ENCODE measurements at regions not wholly inside any gene's neighbourhood (a gene's known extent, or its start where the extent isn't known, plus 50 kb on each side); places are given as distances from the start of the nearest gene placed in this dataset.

DNA sequence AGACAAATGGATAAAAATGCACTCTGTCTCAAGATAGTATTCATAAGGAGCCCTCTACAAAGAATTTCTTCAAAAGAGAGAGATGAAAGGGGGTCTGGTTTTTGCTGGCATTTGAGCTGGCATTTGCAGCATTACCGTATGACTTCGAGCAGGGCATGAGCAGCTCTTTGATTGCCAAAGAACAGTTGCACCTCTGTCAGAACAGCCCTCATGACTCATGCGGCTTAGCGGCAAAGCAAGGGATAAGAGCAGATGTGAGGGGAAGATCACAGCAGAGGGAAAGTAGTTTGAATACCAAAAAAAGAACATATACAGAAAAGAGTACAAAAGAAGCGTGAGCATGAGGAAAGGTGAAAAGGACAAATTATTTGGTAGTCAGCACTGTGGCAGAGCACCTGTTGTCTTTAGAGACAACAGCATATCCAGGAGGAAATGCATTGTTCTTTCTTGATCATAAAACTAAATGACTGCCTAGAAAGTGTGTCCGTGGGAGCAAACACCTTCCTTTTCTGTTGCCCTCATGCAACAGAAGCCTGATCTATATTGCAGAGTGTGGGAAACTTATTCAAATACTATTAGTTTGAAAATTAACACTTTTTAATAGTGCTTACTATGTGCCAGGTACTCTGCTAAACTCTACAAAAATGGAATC lies 80.5 kb upstream of the SLC24A5 start:
- no peak for DNase-seq (ENCODE audit: low spot score)

DNA sequence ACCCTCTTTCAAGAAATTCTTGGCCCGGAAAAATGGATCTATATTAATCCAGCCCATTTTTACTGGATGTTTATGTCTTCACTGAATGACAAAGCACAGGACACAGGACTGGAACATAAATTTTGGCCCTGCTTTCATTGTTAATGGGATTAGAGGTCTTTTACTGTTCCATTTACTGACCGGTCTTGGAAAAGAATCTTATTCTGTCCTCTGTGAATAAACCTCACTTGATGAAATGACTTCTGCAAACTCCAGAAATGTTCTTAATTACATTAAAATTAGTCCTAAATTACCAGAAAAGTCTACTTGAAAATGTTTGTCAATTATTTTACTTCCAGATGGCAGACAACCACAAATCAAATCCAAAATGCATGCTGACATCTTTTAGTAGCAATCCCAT lies 79.3 kb upstream of the SLC24A5 start:
- DNase-seq (ENCODE audit: low spot score): no peak

DNA sequence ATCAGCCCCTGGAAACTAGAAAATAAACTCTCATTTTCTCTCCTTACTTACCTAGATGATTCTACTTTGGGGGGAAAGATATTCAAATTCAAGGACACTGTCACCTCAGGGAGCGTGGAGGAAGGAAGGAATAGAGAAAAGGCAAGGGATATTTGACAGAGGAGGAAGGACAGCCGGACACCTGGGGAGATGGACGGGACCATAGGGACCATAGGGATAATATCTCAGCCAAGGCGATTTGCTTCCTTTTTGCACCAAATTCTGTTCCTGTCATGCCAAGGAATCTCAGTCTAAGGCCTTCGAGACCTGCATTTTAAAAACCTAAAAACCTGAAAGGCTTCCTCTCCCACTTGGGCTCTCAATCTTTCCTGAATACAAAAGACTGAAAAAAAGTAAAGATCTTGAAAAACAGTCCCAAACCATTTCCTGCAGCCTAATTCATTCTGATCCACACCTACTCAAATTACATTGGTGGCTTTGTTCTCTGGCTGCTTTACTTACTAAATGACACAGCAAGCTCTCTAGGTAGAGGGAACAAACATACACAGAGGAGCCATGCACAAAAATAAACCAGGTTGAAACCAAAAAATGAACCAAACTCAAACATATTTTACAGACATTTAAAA lies 73.9 kb upstream of the SLC24A5 start:
- DNase-seq (ENCODE audit: low spot score): no peak

DNA sequence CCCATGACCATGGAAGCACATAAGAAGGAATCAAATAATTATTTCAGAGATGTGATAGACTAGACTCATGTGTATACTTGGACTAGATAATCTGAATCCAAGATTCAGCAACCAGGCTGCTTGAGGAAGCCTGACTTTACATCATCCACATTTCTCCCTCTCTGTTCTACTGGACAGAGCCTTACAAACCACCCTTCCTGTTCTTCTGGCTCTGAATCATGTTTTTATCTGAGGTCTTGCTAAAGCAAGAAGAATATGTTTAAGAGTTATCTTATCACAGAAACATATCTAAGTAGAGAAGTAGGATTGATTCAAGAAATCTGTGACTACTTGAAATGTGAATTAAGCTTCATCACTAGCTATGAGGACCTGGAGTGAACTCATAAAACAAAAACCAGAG lies 71.1 kb upstream of the SLC24A5 start:
- no peak for DNase-seq (ENCODE audit: low spot score)

DNA sequence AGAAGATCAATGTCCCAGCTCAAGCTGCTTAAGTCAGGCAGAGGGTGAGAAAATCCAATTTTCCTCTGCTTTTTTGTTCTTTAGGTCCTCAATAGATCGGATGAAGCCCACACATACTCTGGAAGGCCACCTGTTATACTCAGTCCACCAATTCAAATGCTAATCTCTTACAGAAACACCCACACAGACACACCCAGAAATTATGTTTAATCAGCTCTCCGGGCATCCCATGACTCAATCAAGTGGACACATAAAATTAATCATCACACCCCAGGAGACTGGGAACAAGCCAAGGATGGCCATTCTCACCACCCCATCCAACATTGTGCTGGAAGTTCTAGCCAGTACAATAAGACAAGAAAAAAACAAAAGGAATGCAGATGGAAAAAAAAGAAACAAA lies 67.8 kb upstream of the SLC24A5 start:
- no peak for DNase-seq (ENCODE audit: low spot score)

DNA sequence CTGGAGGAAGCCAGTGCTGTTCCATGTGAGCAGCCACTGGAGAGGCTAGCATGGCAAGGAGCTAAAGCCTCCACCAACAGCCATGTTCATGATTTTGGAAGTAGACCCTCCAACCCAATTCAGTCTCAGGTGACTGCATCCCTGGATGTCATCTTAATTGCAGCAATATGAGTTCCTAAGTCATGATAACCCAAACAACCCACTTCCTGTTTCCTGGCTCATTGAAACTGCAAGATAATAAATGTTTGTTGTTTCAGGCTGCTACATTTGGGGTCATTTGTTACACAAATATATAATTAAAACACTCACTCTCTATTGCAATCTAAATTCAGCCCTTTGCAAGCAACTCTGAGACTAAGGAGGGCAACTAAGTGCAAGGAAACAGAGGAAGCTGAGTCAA lies 62.4 kb upstream of the SLC24A5 start:
- no peak for DNase-seq (ENCODE audit: low spot score)

DNA sequence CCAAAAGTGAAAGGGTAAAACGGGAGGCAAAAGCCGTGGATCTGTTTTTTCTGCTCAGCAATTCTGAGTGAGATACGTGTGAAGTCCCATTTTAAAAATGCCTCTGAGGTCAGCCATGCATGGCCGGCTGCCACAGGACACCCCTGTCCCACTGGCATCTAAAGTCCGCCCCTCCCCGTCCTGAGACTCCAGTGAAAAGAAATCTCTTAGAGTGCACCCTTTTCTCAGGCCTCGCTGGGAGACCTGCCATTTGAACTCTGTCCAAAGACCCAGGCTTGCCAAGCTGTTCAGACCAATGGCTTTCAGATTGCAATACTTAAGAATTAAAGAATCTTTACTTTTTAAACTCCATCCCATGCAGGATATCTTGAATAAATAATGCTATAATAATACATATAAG lies 61.0 kb upstream of the SLC24A5 start:
- DNase-seq (ENCODE audit: low spot score): no peak

DNA sequence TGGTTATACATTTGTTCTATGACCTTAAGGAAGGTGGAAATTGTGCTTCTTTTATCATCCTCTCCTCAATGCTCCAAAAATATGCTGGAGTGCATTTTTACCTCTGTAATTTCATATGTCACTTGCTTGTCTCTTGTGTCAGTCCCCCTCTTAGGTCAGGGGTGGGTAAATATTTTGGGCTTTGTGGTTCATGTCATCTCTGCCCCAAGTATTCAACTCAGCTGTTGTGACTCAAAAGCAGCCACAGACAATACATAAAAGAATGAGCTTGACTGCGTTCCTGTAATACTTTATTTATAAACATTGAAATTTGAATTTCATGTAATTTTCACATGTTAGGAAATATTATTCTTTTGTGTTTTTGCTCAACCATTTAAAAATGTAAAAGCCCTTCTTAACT lies 60.4 kb upstream of the SLC24A5 start:
- DNase-seq (ENCODE audit: low spot score): no peak

DNA sequence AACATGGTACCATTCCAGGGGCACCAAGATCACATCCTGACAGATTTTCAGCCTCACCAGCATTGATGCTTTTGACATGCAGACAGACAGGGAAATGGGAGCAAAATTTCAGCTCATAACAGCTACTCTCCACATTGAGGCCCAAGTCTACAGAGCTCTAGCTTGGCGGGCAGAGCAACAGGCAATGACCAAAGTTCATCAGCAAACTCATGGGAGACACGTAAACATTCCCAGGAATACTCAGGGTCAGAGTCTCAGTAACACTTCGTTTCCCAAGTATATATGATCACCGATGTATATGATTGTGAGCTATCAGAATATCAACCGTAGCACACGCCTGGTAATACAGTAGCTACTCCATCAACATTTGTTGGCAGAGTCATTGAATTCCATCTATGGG lies 59.2 kb upstream of the SLC24A5 start:
- no peak for DNase-seq (ENCODE audit: low spot score)

DNA sequence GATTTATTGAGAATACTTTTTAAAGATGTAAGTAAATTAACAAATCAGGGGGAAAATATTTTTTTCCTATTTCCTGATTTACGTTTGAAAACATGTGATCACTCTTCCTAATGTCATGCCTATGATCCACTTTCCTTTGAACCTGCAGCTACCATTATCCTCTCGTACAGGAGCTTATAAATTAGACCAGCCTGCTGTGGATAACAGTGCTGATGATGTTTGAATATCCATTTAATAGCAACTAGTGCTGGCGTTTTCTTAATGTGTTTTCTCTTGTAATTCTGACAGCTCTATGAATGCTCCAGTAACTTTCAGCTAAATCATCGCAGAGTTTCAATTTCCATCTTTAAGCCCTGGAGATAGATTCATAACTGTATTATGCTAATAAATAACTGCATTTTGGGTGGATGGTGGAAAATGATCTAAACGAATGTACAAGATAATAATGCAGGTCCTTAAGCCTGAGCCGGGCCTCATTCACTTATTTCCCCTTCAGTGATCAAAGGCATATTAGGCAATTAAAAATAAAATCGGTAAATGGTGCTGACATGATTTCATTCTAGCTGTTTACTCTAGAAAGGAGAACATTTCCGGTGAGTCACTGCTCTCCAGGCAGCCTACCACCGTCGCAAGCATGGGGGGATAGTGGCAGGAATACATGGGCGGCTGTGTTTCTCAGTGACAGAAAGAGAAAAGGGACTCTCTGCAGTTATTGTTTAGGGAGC lies 58.5 kb upstream of the SLC24A5 start:
- DNase-seq (ENCODE audit: low spot score): no peak

DNA sequence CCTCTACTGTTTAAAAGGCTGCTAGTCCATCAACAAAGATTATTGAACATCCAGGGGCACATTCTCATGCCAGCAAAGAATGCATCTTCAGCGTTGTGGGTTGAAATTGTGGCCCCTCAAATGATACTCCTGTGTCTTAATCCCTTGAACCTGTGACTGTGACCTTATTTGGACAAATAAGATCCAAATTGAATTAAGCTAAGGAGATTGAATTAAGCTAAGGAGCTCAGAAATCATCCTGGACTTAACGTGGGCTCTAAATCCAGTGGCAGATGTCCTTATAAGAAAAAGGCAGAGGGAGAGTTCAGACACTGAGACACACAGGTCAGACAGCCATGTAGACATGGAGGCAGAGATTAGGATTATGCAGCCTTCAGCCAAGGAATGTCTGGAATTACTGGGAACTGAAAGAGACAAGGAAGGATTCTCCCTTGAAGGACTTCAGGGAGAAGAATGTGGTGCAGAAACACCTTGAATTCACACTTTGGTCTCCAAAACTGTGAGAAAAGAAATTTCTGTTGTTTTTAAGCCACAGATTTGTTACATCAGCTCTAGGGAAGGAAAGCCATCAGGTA lies 57.3 kb upstream of the SLC24A5 start:
- no peak for DNase-seq (ENCODE audit: low spot score)

DNA sequence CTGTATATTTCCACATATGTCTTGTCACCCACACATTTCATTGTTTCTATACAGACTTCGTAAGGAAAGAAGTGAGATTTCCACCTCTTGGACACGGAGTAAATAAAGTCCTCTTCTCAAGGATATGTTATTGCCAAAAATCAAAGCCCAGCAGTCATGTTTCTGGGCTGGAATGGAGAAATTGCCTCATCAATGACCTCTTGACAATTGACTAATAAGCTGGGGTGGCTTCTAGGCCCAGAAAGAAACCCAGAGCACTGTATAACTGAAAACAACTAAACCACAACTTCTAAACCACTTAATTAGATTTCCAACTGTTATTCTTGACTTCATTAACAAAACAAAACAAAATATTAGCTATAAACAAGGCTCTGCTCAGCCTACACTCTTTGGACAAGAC lies 56.4 kb upstream of the SLC24A5 start:
- no peak for DNase-seq (ENCODE audit: low spot score)

DNA sequence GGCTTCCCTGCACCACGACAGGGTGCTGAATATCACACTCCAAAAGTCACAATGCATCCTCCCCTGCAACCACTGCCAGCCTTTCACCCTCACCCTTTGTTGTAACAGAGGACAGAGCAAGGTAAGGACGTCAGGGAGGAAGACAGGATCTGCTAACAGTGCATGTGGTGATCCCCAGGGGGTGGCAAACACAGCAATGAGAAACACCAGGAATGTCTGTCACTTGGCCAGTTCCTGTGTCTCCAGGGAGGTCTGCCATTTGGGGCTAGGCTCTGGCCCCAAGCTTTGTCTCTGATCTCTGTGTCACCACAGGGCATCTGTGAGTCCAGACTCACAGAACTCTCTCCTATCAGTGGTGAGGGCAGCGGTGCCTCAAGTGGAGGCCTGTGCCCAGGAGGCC lies 54.3 kb upstream of the SLC24A5 start:
- no peak for DNase-seq (ENCODE audit: low spot score)

Data from HT-29 (cell line).